GM19328 (cell line): ENCODE measurements at regions not wholly inside any gene's neighbourhood (a gene's known extent, or its start where the extent isn't known, plus 50 kb on each side); places are given as distances from the start of the nearest gene placed in this dataset.

ENCODE experiments used
- ATAC-seq: cut with Tn5 transposase; IDR thresholded peaks from one replicate; pipeline ENCODE4 v1.9.1; 2021; ENCODE audit warnings: mild to moderate bottlenecking, moderate library complexity; ENCODE audit not compliant: unreplicated experiment

- ATAC-seq = no peak
These were observed 133.1 kb downstream of the IQUB start for GRCh38 chr7:123401295-123401694.

GRCh38 chr7:123400196-123400595 lies 134.2 kb downstream of the IQUB start:
- no peak for ATAC-seq

GRCh38 chr7:123398921-123399320 lies 135.5 kb downstream of the IQUB start:
- no peak for ATAC-seq

GRCh38 chr7:123397746-123398338 lies 136.6 kb downstream of the IQUB start:
- ATAC-seq = no peak

- ATAC-seq = no peak
These were observed 140.8 kb downstream of the IQUB start for GRCh38 chr7:123393623-123394022.

GRCh38 chr7:123372368-123372767 lies 162.0 kb downstream of the IQUB start:
- ATAC-seq = no peak

GRCh38 chr7:123367484-123368122 lies 166.8 kb downstream of the IQUB start:
- peak; percentile 92 for ATAC-seq

- ATAC-seq = no peak
These were observed 167.3 kb upstream of the SLC13A1 start for GRCh38 chr7:123367031-123367430.

- no peak for ATAC-seq
These were observed 166.9 kb upstream of the SLC13A1 start for GRCh38 chr7:123366626-123367025.

- no peak for ATAC-seq
These were observed 160.9 kb upstream of the SLC13A1 start for GRCh38 chr7:123360631-123361030.

- no peak for ATAC-seq
These were observed 155.9 kb upstream of the SLC13A1 start for GRCh38 chr7:123355576-123356190.

- no peak for ATAC-seq
These were observed 153.2 kb upstream of the SLC13A1 start for GRCh38 chr7:123352973-123353372.

- ATAC-seq = no peak
These were observed 152.0 kb upstream of the SLC13A1 start for GRCh38 chr7:123351516-123352505.

- no peak for ATAC-seq
These were observed 151.3 kb upstream of the SLC13A1 start for GRCh38 chr7:123351027-123351426.

- no peak for ATAC-seq
These were observed 148.9 kb upstream of the SLC13A1 start for GRCh38 chr7:123348690-123349089.

GRCh38 chr7:123346766-123347165 lies 147.0 kb upstream of the SLC13A1 start:
- no peak for ATAC-seq

- ATAC-seq = no peak
These were observed 143.8 kb upstream of the SLC13A1 start for GRCh38 chr7:123343611-123344010.

GRCh38 chr7:123341102-123341501 lies 141.3 kb upstream of the SLC13A1 start:
- no peak for ATAC-seq

GRCh38 chr7:123338688-123339087 lies 138.9 kb upstream of the SLC13A1 start:
- no peak for ATAC-seq

GRCh38 chr7:123329988-123330643 lies 130.3 kb upstream of the SLC13A1 start:
- ATAC-seq = no peak

- no peak for ATAC-seq
These were observed 127.9 kb upstream of the SLC13A1 start for GRCh38 chr7:123327661-123328060.
